ENCODE measurements at regions not wholly inside any gene's neighbourhood (a gene's known extent, or its start where the extent isn't known, plus 50 kb on each side); places are given as distances from the start of the nearest gene placed in this dataset.

- no peak for TF ChIP-seq EZH2 (IDR thresholded peaks at IDR 0.05; ENCODE audit: insufficient read depth, poor library complexity, severe bottlenecking)
- TF ChIP-seq EZH2phosphoT487 (IDR thresholded peaks at IDR 0.05; ENCODE audit: insufficient read depth, low read depth), result no peak
Measured at GRCh38 chr13:36767276-36767675, 51.7 kb upstream of the RFXAP start.
